ENCODE measurements at regions not wholly inside any gene's neighbourhood (a gene's known extent, or its start where the extent isn't known, plus 50 kb on each side); places are given as distances from the start of the nearest gene placed in this dataset.

GRCh38 chr17:31695456-31696090, 163.5 kb downstream of the COPRS start (continued):
- TF ChIP-seq GABPA (IDR thresholded peaks at IDR 0.05 in 1 of 2, conservative IDR thresholded peaks at IDR 0.05 in 1 of 2) (no peak), RXRA (IDR thresholded peaks at IDR 0.05) (no peak), TAF1 (conservative IDR thresholded peaks at IDR 0.05) (no peak)

- 84% methylated on average over 5 of the region's 5 CpGs for WGBS
- no peak for DNase-seq (ENCODE audit: low spot score)
- no peak for TF ChIP-seq REST (IDR thresholded peaks at IDR 0.05)
- no peak for TF ChIP-seq GABPA (IDR thresholded peaks at IDR 0.05 in 1 of 2, conservative IDR thresholded peaks at IDR 0.05 in 1 of 2)
- TF ChIP-seq NR2F2 (IDR thresholded peaks at IDR 0.05): no peak
- no peak for TF ChIP-seq TAF1 (conservative IDR thresholded peaks at IDR 0.05)
- TF ChIP-seq FOXA1 (IDR thresholded peaks at IDR 0.05): no peak
- TF ChIP-seq RAD21 (IDR thresholded peaks at IDR 0.05): no peak
- TF ChIP-seq CTCF (IDR thresholded peaks at IDR 0.05; ENCODE audit: low read depth, low read length, missing input control): no peak
- no peak for TF ChIP-seq HNF4G (IDR thresholded peaks at IDR 0.05)
- TF ChIP-seq HNF4A (conservative IDR thresholded peaks at IDR 0.05): no peak
- TF ChIP-seq FOXA2 (IDR thresholded peaks at IDR 0.05): no peak
- no peak for TF ChIP-seq JUND (IDR thresholded peaks at IDR 0.05)
- TF ChIP-seq EGR1 (IDR thresholded peaks at IDR 0.05; ENCODE audit: low read depth in 2 of 2): no peak
- TF ChIP-seq YY1 (IDR thresholded peaks at IDR 0.05): no peak
- TF ChIP-seq ATF3 (IDR thresholded peaks at IDR 0.05): no peak
- no peak for TF ChIP-seq ZBTB33 (IDR thresholded peaks at IDR 0.05)
- no peak overlapping the region for H3K4me3 ChIP-seq (ENCODE audit: low read depth in 1 of 3, low read length in 3 of 3)
- H3K36me3 ChIP-seq (ENCODE audit: control insufficient read depth in 4 of 4, insufficient read depth in 3 of 4, low read depth in 1 of 4, low read length in 3 of 4): no peaks in the 10 kb centered on the region
- H3K4me1 ChIP-seq (ENCODE audit: control insufficient read depth in 4 of 4, insufficient read depth in 4 of 4, low read length in 3 of 4): peaks cover 0 to 10% (median 2%) of the 10 kb centered on the region in 4 donors
- no peak overlapping the region for H3K27ac ChIP-seq (ENCODE audit: low read depth in 1 of 2, low read length in 2 of 2)
- H3K9me3 ChIP-seq (ENCODE audit: control insufficient read depth in 4 of 4, low read length in 3 of 4): no peaks in the 10 kb centered on the region
- no peaks in the 10 kb centered on the region for H3K27me3 ChIP-seq (ENCODE audit: control insufficient read depth in 4 of 4, insufficient read depth in 4 of 4, low read length in 3 of 4)
- no peak overlapping the region for H3K9ac ChIP-seq (ENCODE audit: low read depth in 1 of 2, low read length in 2 of 2)
Observed at GRCh38 chr17:31693433-31694220, 165.4 kb downstream of the COPRS start.

All from liver (tissue), 8 donors.